ENCODE measurements at regions not wholly inside any gene's neighbourhood (a gene's known extent, or its start where the extent isn't known, plus 50 kb on each side); places are given as distances from the start of the nearest gene placed in this dataset.

DNA sequence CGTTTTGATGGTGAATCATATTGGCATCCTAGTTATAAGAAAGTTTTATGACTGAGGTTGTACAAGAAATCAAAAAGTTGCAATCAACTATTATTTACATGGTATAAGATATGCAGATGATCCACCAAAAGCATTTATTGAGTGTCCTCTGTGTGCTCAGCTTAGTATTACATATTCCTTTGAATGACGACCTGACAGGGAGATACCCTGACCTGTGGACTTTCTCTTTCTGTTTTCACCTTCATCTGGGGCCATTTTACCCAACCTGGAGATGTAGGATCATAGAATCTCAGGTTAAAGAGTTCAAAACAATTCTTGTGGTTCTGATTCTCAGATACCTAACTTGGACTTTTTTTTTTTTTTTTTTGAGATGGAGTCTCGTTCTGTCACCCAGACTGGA, 269.1 kb upstream of the SORCS1 start:
- no peaks in the 10 kb centered on the region for H4K20me1 ChIP-seq (ENCODE audit: low read depth, low read length)
- no peak overlapping the region for H3K27ac ChIP-seq (ENCODE audit: low read depth, low read length)
- no peaks in the 10 kb centered on the region for H3K9me2 ChIP-seq (replicated peaks; ENCODE audit: insufficient read depth, low read length)
- H3F3A ChIP-seq (ENCODE audit: insufficient read depth) = no peaks in the 10 kb centered on the region
- H3K27me3 ChIP-seq (ENCODE audit: low read length) = no peaks in the 10 kb centered on the region
- no peak for TF ChIP-seq EZH2phosphoT487 (conservative IDR thresholded peaks at IDR 0.05; ENCODE audit: low read length)
- no peak for TF ChIP-seq CTCF (IDR thresholded peaks at IDR 0.05; ENCODE audit: insufficient read depth, low read length, poor library complexity, severe bottlenecking)
- H2AFZ ChIP-seq (ENCODE audit: low read depth, low read length, severe bottlenecking) = no peak overlapping the region
- H3K9ac ChIP-seq (ENCODE audit: low read length) = no peak overlapping the region
- H3K36me3 ChIP-seq (ENCODE audit: low read length) = no peaks in the 10 kb centered on the region
- H3K4me3 ChIP-seq (ENCODE audit: insufficient read depth, low read length, poor library complexity, severe bottlenecking) = no peak overlapping the region
- no peaks in the 10 kb centered on the region for H3K79me2 ChIP-seq (ENCODE audit: insufficient read depth, low read length)
- no peak overlapping the region for H3K4me2 ChIP-seq (ENCODE audit: low read depth, low read length, poor library complexity, severe bottlenecking)
- H3K9me3 ChIP-seq (ENCODE audit: insufficient read depth, low read length) = no peaks in the 10 kb centered on the region

- Histone ChIP-seq H3K4me3 (ENCODE audit: insufficient read depth, low read length, poor library complexity, severe bottlenecking) (no peak overlapping the region), H3K9ac (ENCODE audit: low read length) (no peak overlapping the region), H3K4me2 (ENCODE audit: low read depth, low read length, poor library complexity, severe bottlenecking) (no peak overlapping the region), H4K20me1 (ENCODE audit: low read depth, low read length) (no peaks in the 10 kb centered on the region), H3K79me2 (ENCODE audit: insufficient read depth, low read length) (no peaks in the 10 kb centered on the region), H3K9me3 (ENCODE audit: insufficient read depth, low read length) (no peaks in the 10 kb centered on the region), H3F3A (ENCODE audit: insufficient read depth) (no peaks in the 10 kb centered on the region), H3K36me3 (ENCODE audit: low read length) (no peaks in the 10 kb centered on the region), H3K27me3 (ENCODE audit: low read length) (no peaks in the 10 kb centered on the region), H3K27ac (ENCODE audit: low read depth, low read length) (no peak overlapping the region), H3K9me2 (replicated peaks; ENCODE audit: insufficient read depth, low read length) (no peaks in the 10 kb centered on the region; the same call in 1 of the 2 replicates), H2AFZ (ENCODE audit: low read depth, low read length, severe bottlenecking) (no peak overlapping the region)
- no peak for TF ChIP-seq EZH2phosphoT487 (conservative IDR thresholded peaks at IDR 0.05; ENCODE audit: low read length)
Observed at GRCh38 chr10:107430446-107430845, 265.9 kb upstream of the SORCS1 start.

GRCh38 chr10:107427016-107427415, 262.5 kb upstream of the SORCS1 start:
- no peak overlapping the region for H3K27ac ChIP-seq (ENCODE audit: low read depth, low read length)
- H3K79me2 ChIP-seq (ENCODE audit: insufficient read depth, low read length) = no peaks in the 10 kb centered on the region
- no peak overlapping the region for H2AFZ ChIP-seq (ENCODE audit: low read depth, low read length, severe bottlenecking)
- no peaks in the 10 kb centered on the region for H3K9me3 ChIP-seq (ENCODE audit: insufficient read depth, low read length)
- TF ChIP-seq EZH2phosphoT487 (conservative IDR thresholded peaks at IDR 0.05; ENCODE audit: low read length) = no peak
- no peak for TF ChIP-seq CTCF (IDR thresholded peaks at IDR 0.05; ENCODE audit: insufficient read depth, low read length, poor library complexity, severe bottlenecking)
- H3K36me3 ChIP-seq (ENCODE audit: low read length) = no peaks in the 10 kb centered on the region
- H3F3A ChIP-seq (ENCODE audit: insufficient read depth) = no peaks in the 10 kb centered on the region
- no peak overlapping the region for H3K9ac ChIP-seq (ENCODE audit: low read length)
- H4K20me1 ChIP-seq (ENCODE audit: low read depth, low read length) = no peaks in the 10 kb centered on the region
- no peak overlapping the region for H3K4me2 ChIP-seq (ENCODE audit: low read depth, low read length, poor library complexity, severe bottlenecking)
- H3K9me2 ChIP-seq (replicated peaks; ENCODE audit: insufficient read depth, low read length) = no peaks in the 10 kb centered on the region; the same call in 1 of the 2 replicates
- no peaks in the 10 kb centered on the region for H3K27me3 ChIP-seq (ENCODE audit: low read length)
- H3K4me3 ChIP-seq (ENCODE audit: insufficient read depth, low read length, poor library complexity, severe bottlenecking) = no peak overlapping the region

DNA sequence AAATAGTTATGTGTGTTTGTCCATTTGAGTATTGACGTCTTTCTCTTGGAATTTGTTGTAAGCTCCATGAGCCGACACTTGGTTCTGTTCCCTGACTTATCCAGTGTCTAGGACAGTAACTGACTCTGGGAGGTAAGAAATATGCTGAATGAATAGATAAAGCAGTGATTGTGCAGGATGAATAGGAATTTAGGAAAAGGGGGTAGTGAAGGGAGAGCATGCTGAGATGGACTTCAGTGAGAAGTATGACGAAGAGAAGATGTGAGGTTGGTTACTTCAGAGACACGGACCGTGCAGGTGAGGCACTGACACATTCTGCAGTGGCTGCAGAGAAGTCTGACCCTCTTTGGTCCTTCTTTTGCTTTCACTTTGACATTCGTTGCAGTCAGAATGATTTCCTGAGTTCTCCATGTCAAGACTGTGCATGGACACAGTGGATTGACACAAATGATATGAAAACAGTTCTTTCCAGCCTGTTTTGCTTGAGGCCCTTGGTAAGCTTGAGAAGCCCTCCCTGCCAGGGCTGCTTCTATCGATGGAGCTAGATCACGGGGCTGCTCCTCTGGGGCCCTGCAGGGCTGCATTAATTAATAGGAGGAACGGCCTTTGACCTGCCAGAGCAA, 261.5 kb upstream of the SORCS1 start:
- TF ChIP-seq EZH2phosphoT487 (conservative IDR thresholded peaks at IDR 0.05; ENCODE audit: low read length) = no peak
- TF ChIP-seq CTCF (IDR thresholded peaks at IDR 0.05; ENCODE audit: insufficient read depth, low read length, poor library complexity, severe bottlenecking) = no peak
- H3K36me3 ChIP-seq (ENCODE audit: low read length) = no peaks in the 10 kb centered on the region
- no peak overlapping the region for H3K4me3 ChIP-seq (ENCODE audit: insufficient read depth, low read length, poor library complexity, severe bottlenecking)
- no peaks in the 10 kb centered on the region for H4K20me1 ChIP-seq (ENCODE audit: low read depth, low read length)
- H3K9me2 ChIP-seq (replicated peaks; ENCODE audit: insufficient read depth, low read length) = no peaks in the 10 kb centered on the region; the same call in 1 of the 2 replicates
- no peaks in the 10 kb centered on the region for H3K9me3 ChIP-seq (ENCODE audit: insufficient read depth, low read length)
- H3K27me3 ChIP-seq (ENCODE audit: low read length) = no peaks in the 10 kb centered on the region
- no peak overlapping the region for H3K9ac ChIP-seq (ENCODE audit: low read length)
- H3K27ac ChIP-seq (ENCODE audit: low read depth, low read length) = no peak overlapping the region
- H2AFZ ChIP-seq (ENCODE audit: low read depth, low read length, severe bottlenecking) = no peak overlapping the region
- no peaks in the 10 kb centered on the region for H3K79me2 ChIP-seq (ENCODE audit: insufficient read depth, low read length)
- H3K4me2 ChIP-seq (ENCODE audit: low read depth, low read length, poor library complexity, severe bottlenecking) = no peak overlapping the region
- no peaks in the 10 kb centered on the region for H3F3A ChIP-seq (ENCODE audit: insufficient read depth)
